ENCODE measurements at regions not wholly inside any gene's neighbourhood (a gene's known extent, or its start where the extent isn't known, plus 50 kb on each side); places are given as distances from the start of the nearest gene placed in this dataset.

DNA sequence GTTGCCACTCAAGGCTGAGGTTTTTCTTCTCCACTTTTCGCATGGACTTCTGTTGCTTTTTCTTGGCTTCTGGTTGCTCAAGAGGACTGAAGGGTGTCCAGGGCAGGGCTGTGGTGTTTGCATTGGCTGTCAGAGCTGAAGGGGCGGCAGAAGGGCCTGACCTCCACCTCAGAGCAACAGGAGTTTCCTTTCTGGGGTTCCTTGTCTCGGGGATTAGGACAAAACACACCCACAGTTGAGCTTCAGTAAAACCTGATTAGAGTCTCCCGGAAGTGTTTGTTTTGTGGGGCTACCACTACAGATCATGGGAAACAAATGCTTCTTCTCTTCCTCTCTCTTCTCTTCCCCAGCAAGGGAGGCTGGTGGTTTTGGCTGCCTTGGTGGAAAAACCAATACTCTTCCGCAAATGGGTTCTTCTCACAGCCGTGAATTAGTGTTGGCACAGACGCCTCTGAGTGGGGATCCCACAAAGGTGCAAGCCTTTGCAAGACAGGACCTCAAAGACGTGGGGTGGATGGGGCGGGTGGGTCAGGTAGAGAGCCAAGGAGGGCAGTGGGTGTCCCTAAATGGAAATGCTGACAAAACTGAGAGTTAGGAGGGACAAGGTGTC is 317.7 kb upstream of the TBX3 start:
- TF ChIP-seq CTCF (IDR thresholded peaks at IDR 0.05) (no peak), POLR2A (IDR thresholded peaks at IDR 0.05) (no peak)
